NCI-H2196 treated with DMSO at 0.1 percent for 48 hours (cell line): ENCODE measurements at regions not wholly inside any gene's neighbourhood (a gene's known extent, or its start where the extent isn't known, plus 50 kb on each side); places are given as distances from the start of the nearest gene placed in this dataset.

ENCODE experiments used
- DNase-seq: peaks from one replicate; lab custom pipeline; 2025; ENCODE audit not compliant: unreplicated experiment; lab: John Stamatoyannopoulos, UW

DNA sequence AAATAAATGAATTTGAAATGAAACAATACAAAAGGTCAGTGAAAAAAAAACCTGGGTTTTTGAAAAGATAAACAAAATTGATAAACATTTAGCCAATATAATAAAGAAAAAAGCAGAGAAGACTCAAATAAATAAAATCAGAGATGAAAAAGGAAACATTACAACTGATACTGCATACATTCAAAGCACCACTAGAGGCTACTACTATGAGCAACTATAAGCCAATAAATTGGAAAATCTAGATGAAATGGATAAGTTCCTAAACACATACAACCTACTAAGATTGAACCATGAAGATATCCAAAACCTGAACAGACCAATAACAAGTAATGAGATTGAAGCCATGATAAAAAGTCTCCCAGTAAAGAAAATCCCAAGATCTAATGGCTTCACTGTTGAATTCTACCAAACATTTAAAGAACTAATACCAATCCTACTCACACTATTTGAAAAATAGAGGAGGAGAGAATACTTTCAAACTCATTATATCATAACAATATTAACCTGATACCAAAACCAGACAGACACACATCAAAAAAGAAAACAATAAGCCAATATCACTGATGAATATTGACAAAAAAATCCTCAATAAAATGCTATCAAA lies 80.8 kb upstream of the CERS6 start:
- DNase-seq = no peak

GRCh38 chr2:168378960-168379669 lies 77.0 kb upstream of the CERS6 start:
- no peak for DNase-seq

GRCh38 chr2:168380500-168380899 lies 75.6 kb upstream of the CERS6 start:
- no peak for DNase-seq

DNA sequence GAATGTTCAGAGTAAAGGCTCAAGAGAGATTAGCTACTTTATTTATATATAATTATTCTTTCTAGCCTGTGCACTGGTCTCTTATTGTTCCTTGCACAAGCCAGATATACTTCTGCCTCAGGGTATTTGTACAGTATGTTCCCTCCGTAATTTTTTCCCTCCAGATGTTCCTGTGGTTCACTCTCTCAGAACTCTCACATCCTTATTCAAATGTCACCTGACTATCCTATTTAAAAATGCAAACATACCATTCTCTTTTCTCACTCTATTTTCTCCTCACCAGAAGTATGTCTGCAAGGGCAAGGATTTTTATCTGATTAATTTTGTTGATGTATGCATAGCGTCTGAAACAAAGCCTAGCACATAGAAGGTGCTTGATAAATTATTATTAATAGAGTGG lies 64.0 kb upstream of the CERS6 start:
- DNase-seq = no peak

- no peak for DNase-seq
Measured at GRCh38 chr2:168392797-168393196, 63.3 kb upstream of the CERS6 start.

GRCh38 chr2:168394262-168394661 lies 61.8 kb upstream of the CERS6 start:
- DNase-seq = no peak

DNA sequence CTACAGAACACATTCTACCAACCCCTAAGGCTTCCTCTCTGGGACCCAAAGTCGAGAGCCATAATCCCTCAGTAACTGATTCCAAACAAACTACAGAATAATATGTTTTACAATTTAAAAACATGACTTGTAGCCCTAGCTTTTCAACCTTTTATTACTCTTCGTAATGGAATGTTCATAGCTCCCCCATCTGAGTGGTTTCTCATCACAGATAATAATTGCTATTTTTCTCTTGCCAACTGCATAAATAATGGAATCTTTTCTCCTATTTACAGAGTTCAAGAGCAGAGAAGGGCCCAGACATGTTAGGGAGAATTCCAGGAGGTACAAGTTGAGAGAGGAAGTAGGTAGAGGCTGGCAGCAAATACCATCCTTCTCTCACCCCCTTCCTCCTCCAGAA lies 59.9 kb upstream of the CERS6 start:
- DNase-seq = no peak

DNA sequence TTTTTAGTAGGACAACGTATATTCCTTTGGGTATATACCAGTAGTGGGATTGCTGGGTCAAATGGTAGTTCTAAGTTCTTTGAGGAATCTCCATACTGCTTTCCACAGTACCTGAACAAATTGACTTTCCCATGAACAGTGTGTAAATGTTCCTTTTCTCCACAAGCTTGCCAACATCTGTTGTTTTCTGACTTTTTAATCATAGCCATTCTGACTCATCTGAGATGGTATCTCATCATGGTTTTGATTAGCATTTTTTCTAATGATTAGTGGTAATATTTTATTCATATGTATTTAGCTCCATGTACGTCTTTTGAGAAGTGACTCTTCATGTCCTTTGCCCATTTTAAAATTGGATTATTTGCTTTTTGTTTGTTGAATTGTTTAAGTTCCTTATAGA lies 58.4 kb upstream of the CERS6 start:
- no peak for DNase-seq

DNA sequence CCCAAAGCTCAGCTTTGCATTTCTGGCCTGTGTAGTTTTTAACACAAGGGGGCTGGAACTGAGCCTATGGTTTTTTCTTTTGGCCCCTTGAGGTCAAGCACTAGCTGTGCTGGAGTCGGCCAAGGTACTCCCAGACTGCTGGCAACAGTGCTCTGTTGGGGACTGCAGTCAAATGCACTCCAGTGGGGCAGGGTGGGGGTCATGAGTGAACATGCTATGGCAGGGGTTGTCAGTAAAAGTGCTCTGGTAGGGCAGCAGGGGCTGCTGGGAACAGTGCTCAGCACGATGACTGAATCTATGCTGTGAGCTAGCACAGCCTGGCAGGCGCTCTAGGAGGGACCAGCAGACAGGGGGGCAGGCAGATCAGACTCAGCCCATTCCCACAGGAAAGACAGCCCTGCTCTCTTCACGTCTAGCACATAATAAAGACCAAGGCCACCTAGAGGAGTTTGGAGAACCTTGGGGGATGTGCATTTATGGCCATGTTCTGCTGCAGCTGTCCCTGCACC lies 55.0 kb upstream of the CERS6 start:
- DNase-seq = no peak

DNA sequence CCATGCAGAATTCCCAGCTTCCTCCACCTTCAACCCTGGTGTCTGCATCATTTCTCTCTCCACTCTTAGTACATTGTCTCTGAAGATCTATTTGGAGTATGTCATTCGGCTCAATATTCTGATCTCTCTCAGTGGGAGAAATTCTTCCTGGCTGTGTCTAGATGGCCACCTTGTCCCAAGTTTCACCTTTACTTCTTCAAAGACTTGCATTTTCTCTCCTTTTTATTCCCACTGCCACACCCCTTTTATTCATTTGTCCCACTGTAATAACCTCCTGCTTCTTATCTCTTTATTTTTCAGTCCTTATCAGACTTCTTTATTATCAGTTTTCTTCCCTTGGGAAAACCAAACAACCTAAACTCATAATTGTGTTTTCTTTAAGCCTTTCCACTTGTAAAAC lies 54.3 kb upstream of the CERS6 start:
- no peak for DNase-seq

GRCh38 chr2:168402531-168402930 lies 53.5 kb upstream of the CERS6 start:
- DNase-seq = no peak

DNA sequence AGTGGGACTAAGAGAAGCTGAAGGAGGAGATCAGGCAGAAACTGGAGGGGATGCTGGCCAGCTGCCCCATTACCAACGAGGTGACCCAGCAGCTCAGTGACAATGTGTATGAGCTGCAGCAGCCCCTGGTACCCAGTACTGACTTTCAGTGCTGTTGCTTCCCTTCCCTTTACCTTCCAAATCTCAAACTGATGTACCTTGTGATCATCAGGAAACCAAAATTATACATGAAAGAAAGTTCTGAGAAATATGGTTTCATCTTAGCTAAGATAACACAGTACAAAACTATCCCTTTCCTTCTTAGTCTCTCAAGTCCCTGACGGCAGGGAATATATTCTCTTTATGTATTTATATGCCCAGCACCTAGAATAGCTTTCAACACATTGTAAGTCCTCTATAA lies 52.3 kb upstream of the CERS6 start:
- DNase-seq = no peak

DNA sequence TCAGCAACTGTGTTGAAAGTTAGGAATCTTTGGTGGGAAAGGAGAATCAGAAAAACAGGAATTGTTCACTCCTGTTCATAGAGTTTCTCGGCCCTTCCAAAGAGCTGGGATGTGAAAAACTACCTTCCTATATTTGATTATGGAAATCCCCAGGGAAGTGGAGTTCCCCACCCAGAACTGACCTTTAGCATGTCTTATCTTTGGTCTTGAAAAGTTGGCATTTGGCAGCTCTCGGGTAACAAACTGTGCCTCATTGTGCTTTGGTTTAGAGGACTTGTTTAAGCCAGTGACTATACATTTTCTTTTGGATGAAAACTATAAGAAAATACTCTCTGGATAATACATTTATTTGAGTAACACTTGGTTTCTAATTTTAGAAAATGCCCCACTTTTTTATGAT lies 51.3 kb upstream of the CERS6 start:
- no peak for DNase-seq
